ENCODE measurements at regions not wholly inside any gene's neighbourhood (a gene's known extent, or its start where the extent isn't known, plus 50 kb on each side); places are given as distances from the start of the nearest gene placed in this dataset.

DNA sequence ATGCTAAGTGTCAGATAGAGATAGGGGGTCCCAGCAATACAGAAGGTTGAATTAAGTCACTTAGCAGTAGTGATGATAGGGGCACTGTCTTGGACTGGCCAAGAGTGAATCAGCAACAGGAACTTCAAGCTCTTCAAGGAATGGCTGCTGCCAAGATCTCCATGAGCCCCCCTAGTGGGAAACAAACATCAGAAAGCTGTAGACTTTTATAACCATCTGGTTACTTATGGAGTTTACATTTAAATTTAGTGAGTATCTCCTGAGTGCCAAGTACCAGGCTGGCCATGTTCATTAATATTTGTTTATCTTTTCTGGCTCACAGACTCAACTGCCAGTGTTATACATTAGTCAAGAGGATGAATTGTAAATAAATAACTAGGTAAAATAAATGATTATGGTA is 327.3 kb downstream of the TTLL7 start:
- Histone ChIP-seq H3K18ac (ENCODE audit: low read depth, low read length) (no peak overlapping the region), H2BK5ac (ENCODE audit: low read depth, low read length, poor library complexity, severe bottlenecking) (no peak overlapping the region), H4K20me1 (ENCODE audit: insufficient read depth, low read length) (no peaks in the 10 kb centered on the region), H3K9ac (ENCODE audit: low read depth, low read length) (no peak overlapping the region), H3K79me1 (ENCODE audit: low read depth in 1 of 2, low read length in 2 of 2) (no peaks in the 10 kb centered on the region), H3K4me2 (ENCODE audit: low read depth, low read length) (no peak overlapping the region), H2BK120ac (ENCODE audit: low read depth, low read length) (no peak overlapping the region), H2BK15ac (ENCODE audit: low read depth, low read length) (no peak overlapping the region), H3K9me1 (ENCODE audit: insufficient read depth, low read length) (no peaks in the 10 kb centered on the region), H3K27me3 (ENCODE audit: control insufficient read depth, insufficient read depth, low read length) (no peaks in the 10 kb centered on the region), H2AFZ (replicated peaks; ENCODE audit: low read length, poor library complexity) (no peak overlapping the region), H3K4me1 (ENCODE audit: control insufficient read depth, insufficient read depth, low read length) (no peaks in the 10 kb centered on the region), H3K4ac (ENCODE audit: low read depth, low read length) (no peak overlapping the region), H4K8ac (ENCODE audit: low read depth in 2 of 2, low read length in 2 of 2) (no peak overlapping the region), H3K14ac (replicated peaks; ENCODE audit: low read depth, low read length) (no peak overlapping the region), H3K27ac (ENCODE audit: insufficient read depth, low read length) (no peak overlapping the region), H4K5ac (ENCODE audit: low read depth, low read length) (no peak overlapping the region), H3K36me3 (ENCODE audit: control insufficient read depth, insufficient read depth, low read length) (no peaks in the 10 kb centered on the region), H3K9me3 (ENCODE audit: control insufficient read depth, insufficient read depth, low read length) (no peaks in the 10 kb centered on the region; the same call in 1 of the 2 replicates), H3K4me3 (ENCODE audit: insufficient read depth, low read depth, low read length) (no peak overlapping the region), H3K56ac (ENCODE audit: extremely low read depth, insufficient read depth, low read length) (no peak overlapping the region), H2AK9ac (replicated peaks; ENCODE audit: low read depth, low read length, poor library complexity) (no peak overlapping the region), H3K23ac (ENCODE audit: low read depth, low read length) (no peak overlapping the region), H4K91ac (ENCODE audit: insufficient read depth, low read depth, low read length) (no peak overlapping the region), H2BK20ac (ENCODE audit: low read depth, low read length) (no peak overlapping the region), H2AK5ac (ENCODE audit: low read depth, low read length) (no peak overlapping the region)
- in situ Hi-C loops (cut with MboI; ENCODE audit: low sequenced_read_pairs) = no loop called here
- intact Hi-C loops (cut with micrococcal nuclease) = no loop called here
- ATAC-seq (ENCODE audit: low read depth) (no peak), DNase-seq (no peak)
- TF ChIP-seq, protein P1, sequence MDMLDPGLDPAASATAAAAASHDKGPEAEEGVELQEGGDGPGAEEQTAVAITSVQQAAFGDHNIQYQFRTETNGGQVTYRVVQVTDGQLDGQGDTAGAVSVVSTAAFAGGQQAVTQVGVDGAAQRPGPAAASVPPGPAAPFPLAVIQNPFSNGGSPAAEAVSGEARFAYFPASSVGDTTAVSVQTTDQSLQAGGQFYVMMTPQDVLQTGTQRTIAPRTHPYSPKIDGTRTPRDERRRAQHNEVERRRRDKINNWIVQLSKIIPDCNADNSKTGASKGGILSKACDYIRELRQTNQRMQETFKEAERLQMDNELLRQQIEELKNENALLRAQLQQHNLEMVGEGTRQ (IDR thresholded peaks at IDR 0.05; ENCODE audit: low read depth, low read length) = no peak
- no peak for TF ChIP-seq RFX5 (IDR thresholded peaks at IDR 0.05; ENCODE audit: low read depth, low read length)
- TF ChIP-seq MXI1 (IDR thresholded peaks at IDR 0.05; ENCODE audit: borderline replicate concordance, low read depth, low read length) = no peak
- POLR2A ChIA-PET (ENCODE audit: unreplicated experiment) = no interaction called here
- no TSS peak for BruUV-seq (replicated peaks)
- dilution Hi-C loops (cut with HindIII; ENCODE audit: low sequenced_read_pairs, unreplicated experiment) = no loop called here
- CTCF ChIA-PET = no interaction called here
